AG09319 (cell line): ENCODE measurements at regions not wholly inside any gene's neighbourhood (a gene's known extent, or its start where the extent isn't known, plus 50 kb on each side); places are given as distances from the start of the nearest gene placed in this dataset.

Experiments used
- DNase-seq: peaks from one replicate; pipeline ENCODE4 v3.0.0-alpha.2; 2010; ENCODE audit warnings: low read depth; ENCODE audit errors: extremely low read depth
- CTCF ChIP-seq: IDR thresholded peaks from 2 replicates; pipeline ENCODE4 v1.5.1; 2011; ENCODE audit warnings: low read depth, mild to moderate bottlenecking, inconsistent platforms, low read length, moderate library complexity

GRCh38 chr20:22495789-22496188 is 88.6 kb downstream of the FOXA2 start:
- no peak for TF ChIP-seq CTCF

DNA sequence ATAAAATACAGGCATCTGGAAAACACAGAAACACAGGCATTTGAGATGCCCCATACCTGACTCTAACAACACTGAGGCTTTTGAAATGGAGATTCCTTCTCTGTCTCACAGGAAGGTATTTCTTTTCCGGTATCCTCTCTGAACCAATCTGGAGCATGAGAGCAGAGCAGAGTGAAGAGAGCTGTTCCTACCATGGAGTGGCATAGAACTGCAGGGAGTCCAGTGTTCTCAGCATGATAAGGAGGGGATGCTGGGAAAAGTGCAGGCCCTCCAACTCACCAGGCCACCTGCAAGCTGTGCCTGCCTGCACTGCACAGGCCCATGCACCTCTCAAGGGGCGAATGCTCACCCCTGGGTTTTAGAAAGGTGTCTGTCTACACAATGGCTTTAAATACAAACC is 89.2 kb downstream of the FOXA2 start:
- no peak for TF ChIP-seq CTCF
- DNase-seq: no peak

More at GRCh38 chr20:22495789-22496188, 88.6 kb downstream of the FOXA2 start:
- DNase-seq: no peak

DNA sequence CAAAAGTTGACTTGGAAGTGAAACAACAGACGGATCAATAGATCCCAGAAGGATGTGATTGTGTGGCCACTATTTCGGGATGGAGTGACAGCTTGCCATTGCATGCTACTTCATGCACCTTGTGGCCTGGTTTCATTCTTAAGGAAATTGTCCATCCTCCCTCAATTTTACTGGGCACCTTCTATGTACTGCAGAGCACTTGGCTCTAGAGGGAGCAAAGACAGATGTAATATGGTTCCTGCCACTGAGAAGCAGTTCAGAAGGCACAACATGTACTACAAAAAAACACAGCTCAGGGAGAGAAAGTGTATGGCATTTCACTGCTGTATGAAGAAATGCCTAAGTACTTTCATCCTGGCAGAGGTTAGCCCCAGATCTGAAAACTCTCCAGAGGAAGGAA is 91.9 kb downstream of the FOXA2 start:
- TF ChIP-seq CTCF: no peak
- no peak for DNase-seq

DNA sequence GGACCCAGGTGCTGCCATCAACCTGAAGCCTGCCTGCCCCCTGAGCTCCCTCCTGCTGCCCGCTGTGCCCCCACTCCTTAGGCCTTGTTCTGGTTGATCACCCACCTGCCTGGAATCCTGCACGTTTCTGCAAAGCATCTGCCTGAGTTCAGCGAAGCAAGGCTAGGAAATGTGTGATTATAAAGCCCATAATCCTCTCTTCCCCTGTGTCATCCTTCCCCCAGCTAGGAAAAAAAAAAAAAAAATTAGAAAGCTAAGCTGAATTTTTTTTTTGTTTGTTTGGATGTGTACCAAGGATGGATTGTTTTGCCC is 93.2 kb downstream of the FOXA2 start:
- DNase-seq: no peak
- TF ChIP-seq CTCF: no peak

- no peak for TF ChIP-seq CTCF
- no peak for DNase-seq
These were observed 93.8 kb downstream of the FOXA2 start for GRCh38 chr20:22490287-22491193.

GRCh38 chr20:22489626-22490286 is 94.6 kb downstream of the FOXA2 start:
- DNase-seq: no peak
- no peak for TF ChIP-seq CTCF

GRCh38 chr20:22480336-22480735 is 104.0 kb downstream of the FOXA2 start:
- no peak for DNase-seq
- no peak for TF ChIP-seq CTCF
